H1 (cell line): ENCODE measurements at regions not wholly inside any gene's neighbourhood (a gene's known extent, or its start where the extent isn't known, plus 50 kb on each side); places are given as distances from the start of the nearest gene placed in this dataset.

Experiments used
- CTCF ChIA-PET: fragments of 300-600 bp; sonication (Branson Sonifier 250); formaldehyde crosslinking; loops from one replicate; lab custom pipeline; 2021; ENCODE audit not compliant: partially characterized antibody; lab: Charles Lee
- POLR2A ChIA-PET: fragments of 300-600 bp; sonication (Branson Sonifier 250); formaldehyde crosslinking; loops from one replicate; lab custom pipeline; 2021; ENCODE audit warnings: inconsistent platforms; ENCODE audit not compliant: partially characterized antibody; lab: Charles Lee
- DNase-seq, 2 experiments: peaks; one replicate each; pipeline versions ENCODE4 v3.0.0 to v3.0.0-alpha.2; 2010 to 2022; ENCODE audit warnings: low spot score in 2 of 2, low read depth in 1 of 2, mixed read lengths in 1 of 2
- FAIRE-seq: peaks from 2 replicates; lab custom pipeline; 2011; peaks lifted over from hg19 to GRCh38; lab: Jason Lieb, UNC
- H2AFZ ChIP-seq: 2 replicates; pipeline ENCODE4 v1.8.1; 2012; ENCODE audit warnings: low read length, inconsistent platforms
- H2AK5ac ChIP-seq: 2 replicates; pipeline ENCODE4 v1.6.1; 2013; ENCODE audit warnings: low read depth, low read length
- H2BK120ac ChIP-seq: replicated peaks from 2 replicates; pipeline ENCODE3; 2013; ENCODE audit warnings: low read depth, low read length, inconsistent platforms
- H2BK12ac ChIP-seq: 2 replicates; pipeline ENCODE4 v1.6.1; 2013; ENCODE audit warnings: low read depth, low read length
- H2BK15ac ChIP-seq: 2 replicates; pipeline ENCODE4 v1.6.1; 2013; ENCODE audit warnings: low read length
- H2BK20ac ChIP-seq: 2 replicates; pipeline ENCODE4 v1.6.1; 2013; ENCODE audit warnings: low read length
- H2BK5ac ChIP-seq: 2 replicates; pipeline ENCODE4 v1.6.1; 2013; ENCODE audit warnings: low read depth, low read length
- H3K14ac ChIP-seq: 2 replicates; pipeline ENCODE4 v1.6.1; 2013; ENCODE audit warnings: inconsistent platforms; ENCODE audit not compliant: insufficient read length
- H3K18ac ChIP-seq: 2 replicates; pipeline ENCODE4 v1.6.1; 2013; ENCODE audit warnings: low read length; ENCODE audit errors: extremely low read depth
- H3K23ac ChIP-seq: 2 replicates; pipeline ENCODE4 v1.6.1; 2013; ENCODE audit warnings: inconsistent platforms; ENCODE audit not compliant: insufficient read length
- H3K23me2 ChIP-seq: 2 replicates; pipeline ENCODE4 v1.6.1; 2013; ENCODE audit warnings: low read depth, low read length
- H3K27ac ChIP-seq: 2 replicates; pipeline ENCODE4 v1.6.1; 2011; ENCODE audit warnings: low read depth, low read length, inconsistent platforms
- H3K27me3 ChIP-seq, 4 experiments: replicated peaks in 1 of 4; 1 replicate in 1 of 4; 2 replicates in 3 of 4; pipeline versions ENCODE4 v1.6.1 to v1.8.1; 2011 to 2013; ENCODE audit warnings: low read length in 3 of 4, mild to moderate bottlenecking in 3 of 4, inconsistent platforms in 2 of 4, mixed read lengths in 2 of 4, moderate library complexity in 1 of 4; ENCODE audit not compliant: control insufficient read depth in 3 of 4, insufficient read depth in 3 of 4; ENCODE audit errors: extremely low read depth in 1 of 4
- H3K36me3 ChIP-seq, 4 experiments: 2 replicates each; pipeline versions ENCODE4 v1.6.1 to v1.8.1; 2011 to 2013; ENCODE audit warnings: mild to moderate bottlenecking in 4 of 4, low read length in 3 of 4, moderate library complexity in 2 of 4, control low read depth in 1 of 4, inconsistent platforms in 1 of 4; ENCODE audit not compliant: insufficient read depth in 4 of 4, control insufficient read depth in 2 of 4
- H3K4ac ChIP-seq: replicated peaks from 2 replicates; pipeline ENCODE3; 2013; ENCODE audit warnings: low read length, low read depth, mixed read lengths, inconsistent platforms; ENCODE audit not compliant: insufficient read length
- H3K4me1 ChIP-seq, 4 experiments: replicated peaks in 1 of 4; 1 replicate in 1 of 4; 2 replicates in 3 of 4; pipeline versions ENCODE4 v1.6.1 to v1.8.1; 2011 to 2013; ENCODE audit warnings: low read length in 3 of 4, inconsistent platforms in 2 of 4, mixed read lengths in 1 of 4; ENCODE audit not compliant: insufficient read depth in 4 of 4, control insufficient read depth in 3 of 4
- H3K4me2 ChIP-seq, 2 experiments: 2 replicates each; pipeline versions ENCODE4 v1.6.1 to v1.8.1; 2011 to 2013; ENCODE audit warnings: low read depth in 2 of 2, low read length in 2 of 2, control low read depth in 1 of 2, inconsistent platforms in 1 of 2, mild to moderate bottlenecking in 1 of 2; ENCODE audit not compliant: insufficient read depth in 1 of 2
- H3K4me3 ChIP-seq, 4 experiments: fragments of 200-600, 300-600 bp in 1 of 4; sonication (generic), shearing (Covaris generic), sonication (Bioruptor Twin) in 1 of 4; 2 replicates each; pipeline versions ENCODE4 v1.5.1 to v1.8.1; 2011 to 2016; ENCODE audit warnings: low read length in 4 of 4, low read depth in 3 of 4, control low read depth in 2 of 4, inconsistent platforms in 2 of 4, mild to moderate bottlenecking in 2 of 4, mixed read lengths in 1 of 4, moderate library complexity in 1 of 4; ENCODE audit not compliant: insufficient read depth in 2 of 4; ENCODE audit errors: extremely low read depth in 1 of 4
- H3K56ac ChIP-seq: replicated peaks from 2 replicates; pipeline ENCODE3; 2013; ENCODE audit warnings: low read depth, mild to moderate bottlenecking, mixed read lengths, low read length, inconsistent platforms; ENCODE audit not compliant: insufficient read length
- H3K79me1 ChIP-seq: 2 replicates; pipeline ENCODE4 v1.6.1; 2013; ENCODE audit warnings: low read depth, low read length, control low read depth
- H3K79me2 ChIP-seq, 2 experiments: 2 replicates each; pipeline versions ENCODE4 v1.6.1 to v1.8.1; 2012 to 2013; ENCODE audit warnings: low read length in 2 of 2, mild to moderate bottlenecking in 2 of 2, inconsistent platforms in 1 of 2; ENCODE audit not compliant: insufficient read depth in 2 of 2, control insufficient read depth in 1 of 2
- H3K9ac ChIP-seq, 4 experiments: replicated peaks in 1 of 4; 1 replicate in 1 of 4; 2 replicates in 3 of 4; pipeline versions ENCODE4 v1.6.1 to v1.8.1; 2011 to 2013; ENCODE audit warnings: low read depth in 3 of 4, low read length in 3 of 4, control low read depth in 2 of 4, mild to moderate bottlenecking in 2 of 4, moderate library complexity in 2 of 4, inconsistent platforms in 1 of 4; ENCODE audit errors: extremely low read depth in 1 of 4
- H3K9me3 ChIP-seq, 2 experiments: 2 replicates each; pipeline versions ENCODE4 v1.6.1 to v1.8.1; 2012 to 2013; ENCODE audit warnings: mild to moderate bottlenecking in 2 of 2, moderate library complexity in 2 of 2, control low read depth in 1 of 2, inconsistent platforms in 1 of 2, low read depth in 1 of 2, low read length in 1 of 2, mixed read lengths in 1 of 2; ENCODE audit not compliant: insufficient read depth in 2 of 2
- H4K20me1 ChIP-seq, 2 experiments: replicated peaks in 1 of 2; 2 replicates each; pipeline versions ENCODE3 to v1.8.1; 2011 to 2013; ENCODE audit warnings: inconsistent platforms in 2 of 2, low read length in 2 of 2, mild to moderate bottlenecking in 1 of 2; ENCODE audit not compliant: insufficient read depth in 2 of 2, control insufficient read depth in 1 of 2
- H4K5ac ChIP-seq: 2 replicates; pipeline ENCODE4 v1.6.1; 2013; ENCODE audit warnings: low read length, low read depth, mixed read lengths, inconsistent platforms; ENCODE audit not compliant: insufficient read length
- H4K8ac ChIP-seq: 2 replicates; pipeline ENCODE4 v1.8.0; 2013; ENCODE audit warnings: mild to moderate bottlenecking, moderate library complexity, low read length, inconsistent platforms; ENCODE audit not compliant: insufficient read depth; ENCODE audit errors: extremely low read depth
- H4K91ac ChIP-seq: replicated peaks from 2 replicates; pipeline ENCODE3; 2013; ENCODE audit warnings: low read length, mixed read lengths, inconsistent platforms; ENCODE audit not compliant: insufficient read length
- CBX5 ChIP-seq: fragments of 300-800, 300-1000 bp; sonication (generic); IDR thresholded peaks from 2 replicates; pipeline ENCODE4 v1.7.1; 2016; ENCODE audit warnings: antibody characterized with exemption, low read length, low read depth
- CBX8 ChIP-seq: fragments of 300-800, 300-1000 bp; sonication (generic); IDR thresholded peaks from 2 replicates; pipeline ENCODE4 v1.7.1; 2016; ENCODE audit warnings: low read depth, low read length, borderline replicate concordance
- EGR1 ChIP-seq: IDR thresholded peaks from 2 replicates; pipeline ENCODE4 v1.6.1; 2011; ENCODE audit warnings: low read depth, low read length, borderline replicate concordance
- KDM4A ChIP-seq: IDR thresholded peaks from one replicate; pipeline ENCODE4 v1.7.1; 2012; ENCODE audit warnings: low read depth, mild to moderate bottlenecking, moderate library complexity, low read length, inconsistent platforms; ENCODE audit not compliant: severe bottlenecking
- NRF1 ChIP-seq: IDR thresholded peaks from 2 replicates; pipeline ENCODE4 v1.6.1; 2011; ENCODE audit warnings: mild to moderate bottlenecking, low read depth, low read length, improper control_type of control experiment
- PHF8 ChIP-seq: fragments of 200-600 bp; sonication (generic); conservative IDR thresholded peaks from 2 replicates; pipeline ENCODE4 v1.7.1; 2012; ENCODE audit warnings: low read depth, mild to moderate bottlenecking, inconsistent platforms, low read length, moderate library complexity
- POLR2AphosphoS5 ChIP-seq: IDR thresholded peaks from 2 replicates; pipeline ENCODE4 v1.6.1; 2011; ENCODE audit warnings: low read depth, low read length
- RBBP5 ChIP-seq: IDR thresholded peaks from 2 replicates; pipeline ENCODE4 v1.7.1; 2012; ENCODE audit warnings: low read depth, mild to moderate bottlenecking, inconsistent platforms, low read length, moderate library complexity, borderline replicate concordance
- SUZ12 ChIP-seq: fragments of 200-600 bp; sonication (generic); IDR thresholded peaks from 2 replicates; pipeline ENCODE4 v1.6.1; 2012; ENCODE audit warnings: mild to moderate bottlenecking, inconsistent platforms, low read length, moderate library complexity, mixed read lengths
- TAF1 ChIP-seq: IDR thresholded peaks from 2 replicates; pipeline ENCODE4 v1.6.1; 2011; ENCODE audit warnings: mild to moderate bottlenecking, low read depth, low read length
- TEAD4 ChIP-seq: IDR thresholded peaks from 2 replicates; pipeline ENCODE4 v1.6.1; 2012; ENCODE audit warnings: low read depth, low read length, inconsistent platforms, mixed read lengths
- WGBS, 2 experiments: shearing (Covaris generic) in 1 of 2; methylation state at CpG; one replicate each; pipeline versions ENCODE4 v1.1.6 to v1.1.7; 2013 to 2015; ENCODE audit warnings: low lambda C conversion rate in 2 of 2, mixed read lengths in 2 of 2, inconsistent platforms in 1 of 2, low coverage in 1 of 2, missing lambda C conversion rate in 1 of 2; ENCODE audit not compliant: insufficient replicate concordance in 2 of 2, insufficient coverage in 1 of 2, insufficient read length in 1 of 2; ENCODE audit errors: extremely low coverage in 1 of 2, missing lambda C conversion rate in 1 of 2; 5-methylcytosine and 5-hydroxymethylcytosine counted together

- H3K27me3 ChIP-seq = no peaks in the 10 kb centered on the region
- H3K27ac ChIP-seq = peak overlapping the region; percentile 81
- H3K79me1 ChIP-seq = no peaks in the 10 kb centered on the region
- H3K9ac ChIP-seq = peak overlapping the region; percentile 44 to 93 (median 73)
- H3K4ac ChIP-seq = no peak overlapping the region
- DNase-seq = peak; percentile 34 to 71
- no peaks in the 10 kb centered on the region for H3K4me1 ChIP-seq
- H3K4me3 ChIP-seq = peak overlapping the region; percentile 63 to 96 (median 78)
- H3K23me2 ChIP-seq = 0 out of 2 replicates have a peak, but pooled peaks cover 2% of the 10 kb centered on the region
- ChIA-PET CTCF (interaction anchor here (1.4 kb wide), 1 partner anchor 398 kb away, joined by 4 read pairs; no protein-coding TSS in a partner anchor), POLR2A (interaction anchor here (0.6 to 1.5 kb wide), 4 partner anchors 11 to 1827 kb away, joined by 3 to 5 read pairs (median 4); no protein-coding TSS in a partner anchor)
- H3K9me3 ChIP-seq = no peaks in the 10 kb centered on the region
- H3K36me3 ChIP-seq = peaks cover 0 to 10% (median 2%) of the 10 kb centered on the region in 4 experiments; a peak in 2 of 8 replicates
- no peak overlapping the region for H3K14ac ChIP-seq
- no peak overlapping the region for H2AK5ac ChIP-seq
- H2BK5ac ChIP-seq = peak overlapping the region; percentile 97
- H2BK12ac ChIP-seq = peak overlapping the region; percentile 11; the same call in 1 of the 2 replicates
- peak overlapping the region; percentile 99 for H2AFZ ChIP-seq
- 9% methylated on average over 20 of the region's 20 CpGs; no CpG with 5 or more reads in 1 of the 2 experiments for WGBS, 2 experiments
- 0 out of 2 replicates have a peak overlapping the region, but pooled peaks have one; percentile 74 for H2BK15ac ChIP-seq
- 0 out of 2 replicates have a peak overlapping the region, but pooled peaks have one; percentile 25 for H2BK20ac ChIP-seq
- peak overlapping the region; percentile 30; the same call in 1 of the 2 replicates for H4K8ac ChIP-seq
- peak overlapping the region; percentile 79 for H3K18ac ChIP-seq
- no peak overlapping the region for H2BK120ac ChIP-seq
- peak overlapping the region; percentile 18 for H3K56ac ChIP-seq
- H4K5ac ChIP-seq = peak overlapping the region; percentile 72
- H4K91ac ChIP-seq = peak overlapping the region; percentile 82
- no peaks in the 10 kb centered on the region for H4K20me1 ChIP-seq
- peaks cover 0 to 11% of the 10 kb centered on the region in 2 experiments; a peak in 1 of 4 replicates for H3K79me2 ChIP-seq
- H3K23ac ChIP-seq = no peak overlapping the region
- peak overlapping the region; percentile 69 to 87 for H3K4me2 ChIP-seq
- peak; percentile 19 for FAIRE-seq
- TF ChIP-seq PHF8 (peak; percentile 84), CBX5 (no peak), NRF1 (peak; percentile 73), TAF1 (peak; percentile 78), POLR2AphosphoS5 (peak; percentile 80), CBX8 (no peak), RBBP5 (peak; percentile 89), SUZ12 (no peak), KDM4A (peak; percentile 71), EGR1 (no peak), TEAD4 (peak; percentile 69)
Observed at GRCh38 chr10:65570143-65571010, 1355.5 kb upstream of the LRRTM3 start.
